Liver (tissue), 3 donors: ENCODE measurements at regions not wholly inside any gene's neighbourhood (a gene's known extent, or its start where the extent isn't known, plus 50 kb on each side); places are given as distances from the start of the nearest gene placed in this dataset.

ENCODE experiments used
- ATF3 ChIP-seq: IDR thresholded peaks from 2 replicates; pipeline ENCODE4 v1.6.1; 2016; ENCODE audit warnings: antibody characterized with exemption
- CTCF ChIP-seq: fragments of 150-350 bp; IDR thresholded peaks from 2 replicates; pipeline ENCODE4 v1.5.1; 2017; ENCODE audit warnings: improper control_type of control experiment, low read depth, low read length; ENCODE audit not compliant: missing input control
- FOXA1 ChIP-seq: IDR thresholded peaks from 2 replicates; pipeline ENCODE4 v1.6.1; 2016; ENCODE audit warnings: antibody characterized with exemption
- MAX ChIP-seq: IDR thresholded peaks from 2 replicates; pipeline ENCODE4 v1.6.1; 2016; ENCODE audit warnings: antibody characterized with exemption
- RAD21 ChIP-seq, 2 donors: IDR thresholded peaks; 2 replicates each; pipeline ENCODE4 v1.6.1; 2016; ENCODE audit warnings: antibody characterized with exemption in 2 of 2, mild to moderate bottlenecking in 2 of 2
- REST ChIP-seq: IDR thresholded peaks from 2 replicates; pipeline ENCODE4 v1.6.1; 2016; ENCODE audit warnings: antibody characterized with exemption, mild to moderate bottlenecking
- TAF1 ChIP-seq: conservative IDR thresholded peaks from 2 replicates; pipeline ENCODE4 v1.6.1; 2016; ENCODE audit warnings: antibody characterized with exemption, mild to moderate bottlenecking
- YY1 ChIP-seq: IDR thresholded peaks from 2 replicates; pipeline ENCODE4 v1.6.1; 2016; ENCODE audit warnings: antibody characterized with exemption, mild to moderate bottlenecking
- ZBTB33 ChIP-seq: IDR thresholded peaks from 2 replicates; pipeline ENCODE4 v1.6.1; 2016; ENCODE audit warnings: antibody characterized with exemption
- donor health status: healthy.
- donor health status: healthy.

- TF ChIP-seq CTCF = no peak
- no peak for TF ChIP-seq RAD21 (IDR thresholded peaks at IDR 0.05)
- no peak for TF ChIP-seq YY1
- no peak for TF ChIP-seq ATF3
- TF ChIP-seq REST = no peak
- no peak for TF ChIP-seq MAX
- TF ChIP-seq TAF1 = no peak
- no peak for TF ChIP-seq FOXA1
- TF ChIP-seq ZBTB33 = no peak
Measured at GRCh38 chr4:188892837-188893236, 753.6 kb downstream of the TRIML1 start.
